K562 (cell line): ENCODE measurements at regions not wholly inside any gene's neighbourhood (a gene's known extent, or its start where the extent isn't known, plus 50 kb on each side); places are given as distances from the start of the nearest gene placed in this dataset.

ENCODE experiments used
- ATAC-seq: fragments of 200-7000 bp; cut with Tn5 transposase; 3 replicates; pipeline ENCODE4 v1.9.1; 2020; ENCODE audit warnings: moderate library complexity
- BruUV-seq: library from RNA; stranded (reverse); fragments of 400-500 nt; replicated peaks from 2 replicates; lab custom pipeline; 2021; lab: Mats Ljungman, UMichigan
- CTCF ChIA-PET: fragments of 300-600 bp; formaldehyde crosslinking; extraction: SDS; loops from one replicate; lab custom pipeline; 2021; ENCODE audit warnings: low intra/inter-chr PET ratio; lab: Yijun Ruan, JAX
- POLR2A ChIA-PET: fragments of 300-600, 350-650 bp; sonication (Branson Sonifier 250); formaldehyde crosslinking; extraction: SDS; loops from one replicate; lab custom pipeline; 2021; ENCODE audit warnings: antibody characterized with exemption, inconsistent platforms; lab: Yijun Ruan, JAX
- DNase-seq, 4 experiments: peaks; one replicate each; pipeline versions ENCODE4 v3.0.0 to v3.0.0-alpha.2; 2011 to 2018; ENCODE audit warnings: low spot score in 3 of 4, mixed read lengths in 3 of 4; ENCODE audit errors: extremely low read depth in 1 of 4
- FAIRE-seq: peaks from 2 replicates; lab custom pipeline; 2011; peaks lifted over from hg19 to GRCh38; lab: Jason Lieb, UNC
- H2AFZ ChIP-seq: 2 replicates; pipeline ENCODE4 v1.6.0; 2011; ENCODE audit warnings: low read depth, low read length, control low read depth, inconsistent platforms
- H3K27ac ChIP-seq: fragments of 200-600 bp; 3 replicates; pipeline ENCODE4 v1.8.0; 2011; ENCODE audit warnings: low read depth, mild to moderate bottlenecking, control low read depth, inconsistent platforms, low read length, moderate library complexity, mixed read lengths; ENCODE audit errors: extremely low read depth
- H3K27me3 ChIP-seq, 2 experiments: fragments of 300-600 bp in 1 of 2; 2 replicates in 1 of 2; 3 replicates in 1 of 2; pipeline versions ENCODE4 v1.6.0 to v1.8.0; 2011; ENCODE audit warnings: inconsistent platforms in 2 of 2, low read length in 2 of 2, mild to moderate bottlenecking in 1 of 2, mixed read lengths in 1 of 2, moderate library complexity in 1 of 2; ENCODE audit not compliant: control insufficient read depth in 2 of 2, insufficient read depth in 2 of 2
- H3K36me3 ChIP-seq: fragments of 300-600 bp; 3 replicates; pipeline ENCODE4 v1.8.0; 2011; ENCODE audit warnings: mild to moderate bottlenecking, low read length, inconsistent platforms; ENCODE audit not compliant: control insufficient read depth, insufficient read depth
- H3K4me1 ChIP-seq, 2 experiments: fragments of 200-600 bp in 1 of 2; replicated peaks in 1 of 2; 2 replicates in 1 of 2; 3 replicates in 1 of 2; pipeline versions ENCODE4 v1.5.1 to v1.8.0; 2011; ENCODE audit warnings: inconsistent platforms in 2 of 2, low read length in 2 of 2, mild to moderate bottlenecking in 1 of 2, mixed read lengths in 1 of 2, moderate library complexity in 1 of 2; ENCODE audit not compliant: control insufficient read depth in 2 of 2, insufficient read depth in 2 of 2
- H3K4me2 ChIP-seq: 2 replicates; pipeline ENCODE4 v1.6.1; 2011; ENCODE audit warnings: low read length, control low read depth, inconsistent platforms, mixed read lengths; ENCODE audit not compliant: insufficient read depth
- H3K4me3 ChIP-seq: fragments of 200-600 bp; sonication (generic), shearing (Covaris generic); 2 replicates; pipeline ENCODE4 v1.5.1; 2016; ENCODE audit warnings: control low read depth, inconsistent platforms
- H3K79me2 ChIP-seq: fragments of 200-600 bp; 3 replicates; pipeline ENCODE4 v1.8.0; 2011; ENCODE audit warnings: low read length, inconsistent platforms; ENCODE audit not compliant: control insufficient read depth, insufficient read depth
- H3K9ac ChIP-seq, 2 experiments: 2 replicates each; pipeline versions ENCODE4 v1.6.0 to v1.6.1; 2011; ENCODE audit warnings: low read depth in 2 of 2, low read length in 2 of 2, control low read depth in 1 of 2, inconsistent platforms in 1 of 2, mild to moderate bottlenecking in 1 of 2, mixed read lengths in 1 of 2; ENCODE audit not compliant: insufficient read depth in 1 of 2
- H3K9me1 ChIP-seq: one replicate; pipeline ENCODE4 v1.6.0; 2011; ENCODE audit warnings: inconsistent platforms, mild to moderate bottlenecking, low read length, moderate library complexity; ENCODE audit not compliant: control insufficient read depth, insufficient read depth
- H3K9me3 ChIP-seq: replicated peaks from 2 replicates; pipeline ENCODE4 v1.5.1; 2011; ENCODE audit warnings: low read depth, low read length, inconsistent platforms; ENCODE audit not compliant: control insufficient read depth, insufficient read depth
- H4K20me1 ChIP-seq: replicated peaks from 2 replicates; pipeline ENCODE4 v1.6.1; 2011; ENCODE audit warnings: low read length, inconsistent platforms, mixed read lengths; ENCODE audit not compliant: control insufficient read depth, insufficient read depth
- ADNP ChIP-seq: fragments of 200-800 bp; sonication (Bioruptor generic); IDR thresholded peaks from 2 replicates; pipeline ENCODE4 v1.6.1; 2016; ENCODE audit warnings: missing genetic modification characterization, missing compliant biosample characterization
- ARHGAP35 ChIP-seq: fragments of 450-650 bp; IDR thresholded peaks from 2 replicates; pipeline ENCODE4 v1.6.1; 2018; ENCODE audit not compliant: partially characterized antibody
- CXXC5 ChIP-seq: fragments of 250-450 bp; sonication (Bioruptor Pico); IDR thresholded peaks from 2 replicates; pipeline ENCODE4 v1.8.0; 2022; ENCODE audit warnings: inconsistent platforms, mild to moderate bottlenecking, moderate library complexity
- ETV5 ChIP-seq: sonication (generic); formaldehyde crosslinking; IDR thresholded peaks from 2 replicates; pipeline ENCODE4 v1.4.0; 2020; ENCODE audit warnings: low read depth, mild to moderate bottlenecking, missing genetic modification reagents
- FOSL1 ChIP-seq: fragments of 200-800 bp; sonication (Bioruptor generic); conservative IDR thresholded peaks from 2 replicates; pipeline ENCODE4 v1.6.1; 2016; ENCODE audit warnings: missing genetic modification characterization, missing compliant biosample characterization
- GABPB2 ChIP-seq: fragments of 250-450 bp; sonication (Bioruptor Pico); conservative IDR thresholded peaks from 2 replicates; pipeline ENCODE4 v1.5.1; 2021; ENCODE audit warnings: mild to moderate bottlenecking
- GATAD2A ChIP-seq: fragments of 450-650 bp; IDR thresholded peaks from 2 replicates; pipeline ENCODE4 v1.6.1; 2017
- MEF2A ChIP-seq: IDR thresholded peaks from 2 replicates; pipeline ENCODE4 v1.6.1; 2011; ENCODE audit warnings: low read depth, mild to moderate bottlenecking, low read length, moderate library complexity; ENCODE audit not compliant: control insufficient read depth
- MEIS2 ChIP-seq: fragments of 450-650 bp; IDR thresholded peaks from 2 replicates; pipeline ENCODE4 v1.6.1; 2014; ENCODE audit warnings: mild to moderate bottlenecking; ENCODE audit not compliant: partially characterized antibody
- NONO ChIP-seq, 2 experiments: fragments of 200-400 bp in 1 of 2; fragments of 450-650 bp in 1 of 2; formaldehyde crosslinking in 1 of 2; IDR thresholded peaks; 2 replicates each; pipeline ENCODE4 v1.6.1; 2017; ENCODE audit warnings: low read depth in 2 of 2, mild to moderate bottlenecking in 2 of 2, moderate library complexity in 2 of 2, low read length in 1 of 2
- NR1H2 ChIP-seq: sonication (generic); formaldehyde crosslinking; IDR thresholded peaks from 2 replicates; pipeline ENCODE4 v1.4.0; 2020; ENCODE audit warnings: mild to moderate bottlenecking, missing genetic modification reagents
- POLR2AphosphoS2 ChIP-seq: IDR thresholded peaks from 2 replicates; pipeline ENCODE4 v1.6.1; 2012; ENCODE audit warnings: low read length, improper control_type of control experiment
- PTBP1 ChIP-seq: fragments of 200-400 bp; formaldehyde crosslinking; IDR thresholded peaks from 2 replicates; pipeline ENCODE4 v1.6.1; 2017; ENCODE audit warnings: low read depth, low read length
- RBM25 ChIP-seq: fragments of 200-400 bp; formaldehyde crosslinking; IDR thresholded peaks from 2 replicates; pipeline ENCODE4 v1.6.1; 2018; ENCODE audit warnings: low read length, low read depth, moderate library complexity; ENCODE audit not compliant: severe bottlenecking
- TGIF2 ChIP-seq: sonication (generic); formaldehyde crosslinking; IDR thresholded peaks from 2 replicates; pipeline ENCODE4 v1.8.1; 2022; ENCODE audit warnings: mild to moderate bottlenecking, missing genetic modification reagents, moderate library complexity
- TRIM24 ChIP-seq, 2 experiments: fragments of 450-650 bp; IDR thresholded peaks; 2 replicates each; pipeline ENCODE4 v1.6.1; 2016
- ZC3H4 ChIP-seq: sonication (generic); formaldehyde crosslinking; IDR thresholded peaks from 2 replicates; pipeline ENCODE4 v1.9.0; 2021; ENCODE audit warnings: missing genetic modification reagents, borderline replicate concordance
- ZNF12 ChIP-seq: sonication (generic); formaldehyde crosslinking; IDR thresholded peaks from 2 replicates; pipeline ENCODE4 v1.4.0; 2020; ENCODE audit warnings: mild to moderate bottlenecking, missing genetic modification reagents
- ZNF695 ChIP-seq: fragments of 450-650 bp; formaldehyde crosslinking; IDR thresholded peaks from 2 replicates; pipeline ENCODE4 v1.4.0; 2020; ENCODE audit warnings: mild to moderate bottlenecking, moderate library complexity
- WGBS: fragments of 100-300 bp; shearing (Covaris generic); methylation state at CpG from one replicate; pipeline ENCODE4 v1.1.6; 2016; ENCODE audit warnings: low coverage, mixed read lengths; ENCODE audit not compliant: insufficient coverage; ENCODE audit errors: missing lambda C conversion rate; 5-methylcytosine and 5-hydroxymethylcytosine counted together
- in situ Hi-C: fragments of 300-500 bp; cut with MboI; formaldehyde crosslinking; loops from 4 replicates; pipeline ENCODE4 v1.15.0; 2018; ENCODE audit warnings: inconsistent platforms, mixed read lengths
- intact Hi-C: fragments of 100-400 bp; cut with micrococcal nuclease; formaldehyde crosslinking; loops from 2 replicates; pipeline ENCODE4 v1.14.2; 2022
- TF ChIP-seq, protein P1 (sequence below): sonication (generic); formaldehyde crosslinking; IDR thresholded peaks from 2 replicates; pipeline ENCODE4 v1.8.1; 2023; ENCODE audit warnings: mild to moderate bottlenecking, missing genetic modification reagents, moderate library complexity
- TF ChIP-seq, protein P2 (sequence below): fragments of 450-650 bp; IDR thresholded peaks from 2 replicates; pipeline ENCODE4 v1.6.1; 2016
- TF ChIP-seq, protein P3 (sequence below): fragments of 250-450 bp; sonication (Bioruptor Pico); IDR thresholded peaks from 2 replicates; pipeline ENCODE4 v1.4.0; 2020; ENCODE audit warnings: borderline replicate concordance

- TF ChIP-seq MEF2A (no peak), GATAD2A (no peak), NONO (IDR thresholded peaks at IDR 0.05; ENCODE audit: low read depth in 2 of 2, low read length in 1 of 2) (no peak), CXXC5 (CRISPR knock-in tag) (no peak), MEIS2 (no peak)
- TF ChIP-seq, protein P1, sequence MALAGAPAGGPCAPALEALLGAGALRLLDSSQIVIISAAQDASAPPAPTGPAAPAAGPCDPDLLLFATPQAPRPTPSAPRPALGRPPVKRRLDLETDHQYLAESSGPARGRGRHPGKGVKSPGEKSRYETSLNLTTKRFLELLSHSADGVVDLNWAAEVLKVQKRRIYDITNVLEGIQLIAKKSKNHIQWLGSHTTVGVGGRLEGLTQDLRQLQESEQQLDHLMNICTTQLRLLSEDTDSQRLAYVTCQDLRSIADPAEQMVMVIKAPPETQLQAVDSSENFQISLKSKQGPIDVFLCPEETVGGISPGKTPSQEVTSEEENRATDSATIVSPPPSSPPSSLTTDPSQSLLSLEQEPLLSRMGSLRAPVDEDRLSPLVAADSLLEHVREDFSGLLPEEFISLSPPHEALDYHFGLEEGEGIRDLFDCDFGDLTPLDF (CRISPR knock-in tag), result no peak
Measured at GRCh38 chr10:109593682-109594081, 329.6 kb downstream of the XPNPEP1 start (continued).

- H3K9me3 ChIP-seq, result no peaks in the 10 kb centered on the region
- no peak overlapping the region for H2AFZ ChIP-seq
- FAIRE-seq (no peak), DNase-seq (no peak), ATAC-seq (no peak)
- H3K27me3 ChIP-seq, result no peaks in the 10 kb centered on the region
- H3K36me3 ChIP-seq, result no peaks in the 10 kb centered on the region
- BruUV-seq, result no TSS peak
- no peaks in the 10 kb centered on the region for H3K4me1 ChIP-seq
- ChIA-PET POLR2A (no interaction called here), CTCF (no interaction called here)
- 0% methylated on average over 3 of the region's 3 CpGs for WGBS
- H4K20me1 ChIP-seq, result no peaks in the 10 kb centered on the region
- H3K4me3 ChIP-seq, result no peak overlapping the region
- no peak overlapping the region for H3K4me2 ChIP-seq
- H3K27ac ChIP-seq, result no peak overlapping the region
- no peaks in the 10 kb centered on the region for H3K79me2 ChIP-seq
- in situ Hi-C loops, result no loop called here
- no peak overlapping the region for H3K9ac ChIP-seq
- H3K9me1 ChIP-seq, result no peaks in the 10 kb centered on the region
- intact Hi-C loops, result no loop called here
- TF ChIP-seq RBM25 (no peak), POLR2AphosphoS2 (no peak), TGIF2 (no peak), ADNP (tag) (no peak), FOSL1 (tag) (no peak), PTBP1 (no peak), ZNF695 (CRISPR knock-in tag) (no peak), GABPB2 (CRISPR knock-in tag) (no peak), ETV5 (CRISPR knock-in tag) (no peak), ARHGAP35 (no peak), ZNF12 (CRISPR knock-in tag) (no peak), ZC3H4 (CRISPR knock-in tag) (no peak), TRIM24 (IDR thresholded peaks at IDR 0.05) (no peak), NR1H2 (CRISPR knock-in tag) (no peak)
- TF ChIP-seq, protein P2, sequence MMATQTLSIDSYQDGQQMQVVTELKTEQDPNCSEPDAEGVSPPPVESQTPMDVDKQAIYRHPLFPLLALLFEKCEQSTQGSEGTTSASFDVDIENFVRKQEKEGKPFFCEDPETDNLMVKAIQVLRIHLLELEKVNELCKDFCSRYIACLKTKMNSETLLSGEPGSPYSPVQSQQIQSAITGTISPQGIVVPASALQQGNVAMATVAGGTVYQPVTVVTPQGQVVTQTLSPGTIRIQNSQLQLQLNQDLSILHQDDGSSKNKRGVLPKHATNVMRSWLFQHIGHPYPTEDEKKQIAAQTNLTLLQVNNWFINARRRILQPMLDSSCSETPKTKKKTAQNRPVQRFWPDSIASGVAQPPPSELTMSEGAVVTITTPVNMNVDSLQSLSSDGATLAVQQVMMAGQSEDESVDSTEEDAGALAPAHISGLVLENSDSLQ, result no peak
- TF ChIP-seq, protein P3, sequence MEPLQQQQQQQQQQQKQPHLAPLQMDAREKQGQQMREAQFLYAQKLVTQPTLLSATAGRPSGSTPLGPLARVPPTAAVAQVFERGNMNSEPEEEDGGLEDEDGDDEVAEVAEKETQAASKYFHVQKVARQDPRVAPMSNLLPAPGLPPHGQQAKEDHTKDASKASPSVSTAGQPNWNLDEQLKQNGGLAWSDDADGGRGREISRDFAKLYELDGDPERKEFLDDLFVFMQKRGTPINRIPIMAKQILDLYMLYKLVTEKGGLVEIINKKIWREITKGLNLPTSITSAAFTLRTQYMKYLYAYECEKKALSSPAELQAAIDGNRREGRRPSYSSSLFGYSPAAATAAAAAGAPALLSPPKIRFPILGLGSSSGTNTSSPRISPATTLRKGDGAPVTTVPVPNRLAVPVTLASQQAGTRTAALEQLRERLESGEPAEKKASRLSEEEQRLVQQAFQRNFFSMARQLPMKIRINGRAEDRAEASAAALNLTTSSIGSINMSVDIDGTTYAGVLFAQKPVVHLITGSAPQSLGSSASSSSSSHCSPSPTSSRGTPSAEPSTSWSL, result no peak
Measured at GRCh38 chr10:109592391-109592790, 330.9 kb downstream of the XPNPEP1 start.
